Activated CD4-positive, alpha-beta memory T cell treated with anti-CD3 and anti-CD28 coated beads, Interleukin-2, amount 10 ng/mL, durations not matched to agents 7 days and 5 days (primary cell): ENCODE measurements at regions not wholly inside any gene's neighbourhood (a gene's known extent, or its start where the extent isn't known, plus 50 kb on each side); places are given as distances from the start of the nearest gene placed in this dataset.

ENCODE experiments used
- CTCF ChIA-PET: fragments of 350-600 bp; sonication (Branson Sonifier 250); formaldehyde crosslinking; loops from one replicate; lab custom pipeline; 2021; ENCODE audit warnings: antibody characterized with exemption, inconsistent platforms; lab: Charles Lee
- POLR2A ChIA-PET: fragments of 350-600 bp; sonication (Branson Sonifier 250); formaldehyde crosslinking; loops from one replicate; lab custom pipeline; 2021; ENCODE audit warnings: antibody characterized with exemption; lab: Charles Lee
- DNase-seq: peaks from one replicate; pipeline ENCODE4 v3.0.0-alpha.2; 2020
- H3K27ac Mint-ChIP-seq: one replicate; pipeline ENCODE4 v1.8.0; 2021; ENCODE audit warnings: mild to moderate bottlenecking, mixed read lengths
- H3K27me3 Mint-ChIP-seq: one replicate; pipeline ENCODE4 v1.8.0; 2021; ENCODE audit warnings: mixed read lengths
- H3K36me3 Mint-ChIP-seq: one replicate; pipeline ENCODE4 v1.8.0; 2021; ENCODE audit warnings: low read depth, mixed read lengths
- H3K4me1 Mint-ChIP-seq: one replicate; pipeline ENCODE4 v1.8.0; 2021; ENCODE audit warnings: mixed read lengths
- H3K4me3 Mint-ChIP-seq: one replicate; pipeline ENCODE4 v1.8.0; 2021; ENCODE audit warnings: mild to moderate bottlenecking, mixed read lengths
- H3K9me3 Mint-ChIP-seq: one replicate; pipeline ENCODE4 v1.8.0; 2021; ENCODE audit warnings: mixed read lengths

- ChIA-PET POLR2A (no interaction called here), CTCF (no interaction called here)
- DNase-seq: no peak
- peaks cover 23% of the 10 kb centered on the region for H3K9me3 Mint-ChIP-seq
- no peak overlapping the region for H3K4me3 Mint-ChIP-seq
- no peaks in the 10 kb centered on the region for H3K4me1 Mint-ChIP-seq
- H3K36me3 Mint-ChIP-seq: no peaks in the 10 kb centered on the region
- no peak overlapping the region for H3K27ac Mint-ChIP-seq
- H3K27me3 Mint-ChIP-seq: no peaks in the 10 kb centered on the region
Measured at GRCh38 chr20:55880361-55880760, 125.0 kb downstream of the CBLN4 start.

- Mint-ChIP-seq H3K4me3 (no peak overlapping the region), H3K4me1 (no peaks in the 10 kb centered on the region), H3K27me3 (no peaks in the 10 kb centered on the region), H3K36me3 (no peaks in the 10 kb centered on the region), H3K27ac (no peak overlapping the region), H3K9me3 (peaks cover 7% of the 10 kb centered on the region)
- CTCF ChIA-PET: no interaction called here
- no peak for DNase-seq
- POLR2A ChIA-PET: no interaction called here
Measured at GRCh38 chr20:55855052-55855451, 150.3 kb downstream of the CBLN4 start.

GRCh38 chr20:55830121-55830827 is 175.0 kb downstream of the CBLN4 start:
- no peak overlapping the region for H3K27ac Mint-ChIP-seq
- H3K9me3 Mint-ChIP-seq: peaks cover 16% of the 10 kb centered on the region
- no peaks in the 10 kb centered on the region for H3K4me1 Mint-ChIP-seq
- H3K36me3 Mint-ChIP-seq: no peaks in the 10 kb centered on the region
- no peaks in the 10 kb centered on the region for H3K27me3 Mint-ChIP-seq
- ChIA-PET POLR2A (no interaction called here), CTCF (no interaction called here)
- no peak for DNase-seq
- H3K4me3 Mint-ChIP-seq: no peak overlapping the region

- Mint-ChIP-seq H3K4me3 (no peak overlapping the region), H3K4me1 (no peaks in the 10 kb centered on the region), H3K36me3 (no peaks in the 10 kb centered on the region), H3K27ac (no peak overlapping the region), H3K27me3 (no peaks in the 10 kb centered on the region), H3K9me3 (peaks cover 10% of the 10 kb centered on the region)
- no peak for DNase-seq
- POLR2A ChIA-PET: no interaction called here
- CTCF ChIA-PET: no interaction called here
Measured at GRCh38 chr20:55805138-55805537, 200.2 kb downstream of the CBLN4 start.

GRCh38 chr20:55800552-55801245 is 204.6 kb downstream of the CBLN4 start:
- ChIA-PET CTCF (no interaction called here), POLR2A (no interaction called here)
- Mint-ChIP-seq H3K4me3 (no peak overlapping the region), H3K9me3 (peaks cover 13% of the 10 kb centered on the region), H3K36me3 (no peaks in the 10 kb centered on the region), H3K27me3 (no peaks in the 10 kb centered on the region), H3K4me1 (no peaks in the 10 kb centered on the region), H3K27ac (no peak overlapping the region)
- DNase-seq: no peak

- Mint-ChIP-seq H3K27ac (no peak overlapping the region), H3K27me3 (no peaks in the 10 kb centered on the region), H3K9me3 (peaks cover 17% of the 10 kb centered on the region), H3K4me1 (no peaks in the 10 kb centered on the region), H3K4me3 (no peak overlapping the region), H3K36me3 (no peaks in the 10 kb centered on the region)
- CTCF ChIA-PET: no interaction called here
- DNase-seq: no peak
- POLR2A ChIA-PET: no interaction called here
Measured at GRCh38 chr20:55793986-55794385, 211.3 kb downstream of the CBLN4 start.

GRCh38 chr20:55792049-55792448 is 213.3 kb downstream of the CBLN4 start:
- no peak for DNase-seq

GRCh38 chr20:55790178-55790577 is 215.1 kb downstream of the CBLN4 start:
- Mint-ChIP-seq H3K4me1 (no peaks in the 10 kb centered on the region), H3K4me3 (no peak overlapping the region), H3K27ac (no peak overlapping the region), H3K27me3 (no peaks in the 10 kb centered on the region), H3K9me3 (peaks cover 12% of the 10 kb centered on the region), H3K36me3 (no peaks in the 10 kb centered on the region)
- POLR2A ChIA-PET: no interaction called here
- CTCF ChIA-PET: no interaction called here
- no peak for DNase-seq

More at GRCh38 chr20:55792049-55792448, 213.3 kb downstream of the CBLN4 start:
- H3K36me3 Mint-ChIP-seq: no peaks in the 10 kb centered on the region
- ChIA-PET CTCF (no interaction called here), POLR2A (no interaction called here)
- H3K27ac Mint-ChIP-seq: no peak overlapping the region
- H3K4me3 Mint-ChIP-seq: no peak overlapping the region
- H3K4me1 Mint-ChIP-seq: no peaks in the 10 kb centered on the region
- peaks cover 19% of the 10 kb centered on the region for H3K9me3 Mint-ChIP-seq
- H3K27me3 Mint-ChIP-seq: no peaks in the 10 kb centered on the region

GRCh38 chr20:55784036-55784435 is 221.3 kb downstream of the CBLN4 start:
- H3K4me3 Mint-ChIP-seq: no peak overlapping the region
- no peaks in the 10 kb centered on the region for H3K36me3 Mint-ChIP-seq
- H3K9me3 Mint-ChIP-seq: peaks cover 10% of the 10 kb centered on the region
- CTCF ChIA-PET: no interaction called here
- H3K27me3 Mint-ChIP-seq: no peaks in the 10 kb centered on the region
- POLR2A ChIA-PET: no interaction called here
- no peak overlapping the region for H3K27ac Mint-ChIP-seq
- DNase-seq: no peak
- no peaks in the 10 kb centered on the region for H3K4me1 Mint-ChIP-seq

- Mint-ChIP-seq H3K4me1 (no peaks in the 10 kb centered on the region), H3K9me3 (peaks cover 12% of the 10 kb centered on the region), H3K4me3 (no peak overlapping the region), H3K27me3 (no peaks in the 10 kb centered on the region), H3K27ac (no peak overlapping the region), H3K36me3 (no peaks in the 10 kb centered on the region)
- CTCF ChIA-PET: no interaction called here
- POLR2A ChIA-PET: no interaction called here
- no peak for DNase-seq
Measured at GRCh38 chr20:55783381-55783780, 221.9 kb downstream of the CBLN4 start.

- Mint-ChIP-seq H3K9me3 (peaks cover 15% of the 10 kb centered on the region), H3K4me3 (no peak overlapping the region), H3K27ac (no peak overlapping the region), H3K27me3 (no peaks in the 10 kb centered on the region), H3K4me1 (no peaks in the 10 kb centered on the region), H3K36me3 (no peaks in the 10 kb centered on the region)
- POLR2A ChIA-PET: no interaction called here
- DNase-seq: no peak
- CTCF ChIA-PET: no interaction called here
Measured at GRCh38 chr20:55782912-55783253, 222.4 kb downstream of the CBLN4 start.

GRCh38 chr20:55782224-55782911 is 223.0 kb downstream of the CBLN4 start:
- no peak overlapping the region for H3K27ac Mint-ChIP-seq
- no peaks in the 10 kb centered on the region for H3K27me3 Mint-ChIP-seq
- no peaks in the 10 kb centered on the region for H3K36me3 Mint-ChIP-seq
- no peaks in the 10 kb centered on the region for H3K4me1 Mint-ChIP-seq
- DNase-seq: no peak
- peaks cover 13% of the 10 kb centered on the region for H3K9me3 Mint-ChIP-seq
- ChIA-PET POLR2A (no interaction called here), CTCF (no interaction called here)
- no peak overlapping the region for H3K4me3 Mint-ChIP-seq

- no peak overlapping the region for H3K4me3 Mint-ChIP-seq
- CTCF ChIA-PET: no interaction called here
- H3K4me1 Mint-ChIP-seq: no peaks in the 10 kb centered on the region
Measured at GRCh38 chr20:55778796-55779195, 226.5 kb downstream of the CBLN4 start.

More at GRCh38 chr20:55778796-55779195, 226.5 kb downstream of the CBLN4 start:
- peaks cover 13% of the 10 kb centered on the region for H3K9me3 Mint-ChIP-seq
- H3K36me3 Mint-ChIP-seq: no peaks in the 10 kb centered on the region
- H3K27ac Mint-ChIP-seq: no peak overlapping the region
- H3K27me3 Mint-ChIP-seq: no peaks in the 10 kb centered on the region
- no peak for DNase-seq
- POLR2A ChIA-PET: no interaction called here
